ENCODE measurements at regions not wholly inside any gene's neighbourhood (a gene's known extent, or its start where the extent isn't known, plus 50 kb on each side); places are given as distances from the start of the nearest gene placed in this dataset.

GRCh38 chr14:85463512-85463911, 66.4 kb upstream of the FLRT2 start:
- TF ChIP-seq POLR2A (IDR thresholded peaks at IDR 0.05): no peak
- no peak for TF ChIP-seq CTCF (IDR thresholded peaks at IDR 0.05)
